GM12878 (cell line): ENCODE measurements at regions not wholly inside any gene's neighbourhood (a gene's known extent, or its start where the extent isn't known, plus 50 kb on each side); places are given as distances from the start of the nearest gene placed in this dataset.
A peak's percentile ranks its signal among the peaks of the same experiment; 100 is the strongest.

Source experiments
- ATAC-seq: fragments of 200-7000 bp; cut with Tn5 transposase; 3 replicates; pipeline ENCODE4 v1.9.1; 2020; ENCODE audit warnings: mild to moderate bottlenecking, moderate library complexity
- BruUV-seq: library from RNA; stranded (reverse); fragments of 400-500 nt; replicated peaks from 2 replicates; lab custom pipeline; 2021; lab: Mats Ljungman, UMichigan
- CTCF ChIA-PET: fragments of 300-600 bp; sonication (Branson Sonifier 250); formaldehyde crosslinking; extraction: SDS; loops from one replicate; lab custom pipeline; 2021; ENCODE audit warnings: inconsistent platforms; lab: Yijun Ruan, JAX
- POLR2A ChIA-PET: fragments of 350-600 bp; formaldehyde crosslinking; extraction: SDS; loops from one replicate; lab custom pipeline; 2021; ENCODE audit warnings: inconsistent platforms; lab: Charles Lee
- RAD21 ChIA-PET: fragments of 300-600 bp; sonication (Branson Sonifier 250); formaldehyde crosslinking; loops from one replicate; lab custom pipeline; 2023; ENCODE audit warnings: antibody characterized with exemption; ENCODE audit not compliant: unreplicated experiment; lab: Charles Lee
- SMC1A ChIA-PET: fragments of 300-600 bp; sonication (Branson Sonifier 250); formaldehyde crosslinking; loops from one replicate; lab custom pipeline; 2023; ENCODE audit not compliant: unreplicated experiment, uncharacterized antibody; lab: Charles Lee
- DNase-seq: peaks from one replicate; pipeline ENCODE4 v3.0.0-alpha.2; 2011; ENCODE audit warnings: low read depth, low spot score
- FAIRE-seq: peaks from 3 replicates; lab custom pipeline; 2011; peaks lifted over from hg19 to GRCh38; lab: Jason Lieb, UNC
- H2AFZ ChIP-seq: 2 replicates; pipeline ENCODE4 v1.6.0; 2011; ENCODE audit warnings: low read depth, low read length, control low read depth; ENCODE audit not compliant: control insufficient read depth
- H3K27ac ChIP-seq: 2 replicates; pipeline ENCODE4 v1.5.1; 2011; ENCODE audit warnings: control low read depth; ENCODE audit not compliant: control insufficient read depth, insufficient read depth
- H3K27me3 ChIP-seq, 2 experiments: replicated peaks in 1 of 2; 2 replicates each; pipeline versions ENCODE4 v1.6.0 to v1.6.1; 2011; ENCODE audit warnings: low read length in 1 of 2; ENCODE audit not compliant: control insufficient read depth in 2 of 2, insufficient read depth in 2 of 2
- H3K36me3 ChIP-seq, 2 experiments: 2 replicates each; pipeline ENCODE4 v1.5.1; 2011; ENCODE audit warnings: low read length in 1 of 2; ENCODE audit not compliant: control insufficient read depth in 2 of 2, insufficient read depth in 2 of 2
- H3K4me1 ChIP-seq: 2 replicates; pipeline ENCODE4 v1.6.1; 2011; ENCODE audit warnings: mild to moderate bottlenecking, low read length, moderate library complexity, mixed read lengths; ENCODE audit not compliant: control insufficient read depth, insufficient read depth
- H3K4me2 ChIP-seq: 2 replicates; pipeline ENCODE4 v1.6.0; 2011; ENCODE audit warnings: control low read depth; ENCODE audit not compliant: control insufficient read depth, insufficient read depth
- H3K4me3 ChIP-seq: fragments of 200-600 bp; sonication (generic); 2 replicates; pipeline ENCODE4 v1.5.1; 2016
- H3K79me2 ChIP-seq: 2 replicates; pipeline ENCODE4 v1.6.0; 2011; ENCODE audit warnings: low read length; ENCODE audit not compliant: control insufficient read depth, insufficient read depth
- H3K9ac ChIP-seq: 2 replicates; pipeline ENCODE4 v1.8.0; 2011; ENCODE audit warnings: low read length, control low read depth, mixed read lengths; ENCODE audit not compliant: control insufficient read depth, insufficient read depth
- H3K9me3 ChIP-seq: replicated peaks from 3 replicates; pipeline ENCODE4 v1.5.1; 2011; ENCODE audit warnings: mild to moderate bottlenecking, low read length; ENCODE audit not compliant: control insufficient read depth, insufficient read depth
- H4K20me1 ChIP-seq: 2 replicates; pipeline ENCODE4 v1.6.0; 2011; ENCODE audit not compliant: control insufficient read depth, insufficient read depth
- ATF7 ChIP-seq: fragments of 450-650 bp; IDR thresholded peaks from 2 replicates; pipeline ENCODE4 v1.6.1; 2016; ENCODE audit warnings: low read depth, mild to moderate bottlenecking
- CBX3 ChIP-seq: fragments of 200-600 bp; sonication (generic); IDR thresholded peaks from 2 replicates; pipeline ENCODE4 v1.6.1; 2016; ENCODE audit warnings: low read depth, borderline replicate concordance
- CHD2 ChIP-seq: IDR thresholded peaks from 2 replicates; pipeline ENCODE4 v1.6.1; 2011; ENCODE audit warnings: low read depth, low read length, improper control_type of control experiment, borderline replicate concordance
- FOXK2 ChIP-seq: fragments of 450-650 bp; IDR thresholded peaks from 2 replicates; pipeline ENCODE4 v1.6.1; 2017; ENCODE audit warnings: mild to moderate bottlenecking, moderate library complexity
- MEF2A ChIP-seq: IDR thresholded peaks from 2 replicates; pipeline ENCODE4 v1.6.1; 2011; ENCODE audit warnings: low read depth, mild to moderate bottlenecking, low read length, moderate library complexity; ENCODE audit not compliant: insufficient read depth
- NFYB ChIP-seq: IDR thresholded peaks from 2 replicates; pipeline ENCODE4 v1.6.1; 2011; ENCODE audit warnings: low read depth, mild to moderate bottlenecking, low read length, improper control_type of control experiment, moderate library complexity; ENCODE audit not compliant: insufficient read depth
- NR2C1 ChIP-seq: fragments of 450-650 bp; IDR thresholded peaks from 2 replicates; pipeline ENCODE4 v1.6.1; 2017; ENCODE audit warnings: antibody characterized with exemption, mild to moderate bottlenecking, moderate library complexity
- RELA ChIP-seq: fragments of 450-650 bp; IDR thresholded peaks from 2 replicates; pipeline ENCODE4 v1.8.0; 2014; ENCODE audit warnings: borderline replicate concordance; ENCODE audit not compliant: partially characterized antibody
- SMAD1 ChIP-seq: fragments of 450-650 bp; IDR thresholded peaks from 2 replicates; pipeline ENCODE4 v1.6.1; 2018; ENCODE audit warnings: mild to moderate bottlenecking, low read depth; ENCODE audit not compliant: partially characterized antibody
- STAT1 ChIP-seq: fragments of 450-650 bp; conservative IDR thresholded peaks from 2 replicates; pipeline ENCODE4 v1.6.1; 2014; ENCODE audit warnings: antibody characterized with exemption, mild to moderate bottlenecking
- STAT3 ChIP-seq: IDR thresholded peaks from 2 replicates; pipeline ENCODE4 v1.6.1; 2011; ENCODE audit warnings: low read depth, low read length, improper control_type of control experiment
- SUPT20H ChIP-seq: IDR thresholded peaks from 2 replicates; pipeline ENCODE4 v1.6.1; 2011; ENCODE audit warnings: low read depth, mild to moderate bottlenecking, low read length, moderate library complexity, borderline replicate concordance; ENCODE audit not compliant: control insufficient read depth
- TCF12 ChIP-seq: IDR thresholded peaks from 2 replicates; pipeline ENCODE4 v1.6.1; 2011; ENCODE audit warnings: low read depth, mild to moderate bottlenecking, low read length
- ZBTB4 ChIP-seq: fragments of 450-650 bp; formaldehyde crosslinking; IDR thresholded peaks from 2 replicates; pipeline ENCODE4 v1.4.0; 2022; ENCODE audit warnings: mild to moderate bottlenecking, moderate library complexity
- WGBS: methylation state at CpG from one replicate; pipeline ENCODE4 v1.1.6; 2016; ENCODE audit warnings: low lambda C conversion rate; ENCODE audit not compliant: insufficient replicate concordance, insufficient coverage; ENCODE audit errors: missing lambda C conversion rate; 5-methylcytosine and 5-hydroxymethylcytosine counted together
- in situ Hi-C: fragments of 300-500 bp; cut with MboI; formaldehyde crosslinking; loops from 9 replicates; pipeline ENCODE4 v1.14.3; 2018; ENCODE audit warnings: mixed read lengths
- intact Hi-C: fragments of 100-400 bp; cut with micrococcal nuclease; formaldehyde crosslinking; loops from one replicate; pipeline ENCODE4 v1.14.2; 2022; ENCODE audit not compliant: unreplicated experiment

- DNase-seq (no peak), FAIRE-seq (no peak), ATAC-seq (0 out of 3 replicates have a peak, but pooled peaks have one; percentile 5)
- H3K4me1 ChIP-seq: peaks cover 26% of the 10 kb centered on the region
- no peaks in the 10 kb centered on the region for H3K9me3 ChIP-seq
- ChIA-PET POLR2A (no interaction called here), SMC1A (interaction anchor here (0.6 to 0.7 kb wide), 3 partner anchors 8 to 257 kb away, joined by 3 read pairs; no protein-coding TSS in a partner anchor), CTCF (no interaction called here), RAD21 (no interaction called here)
- no peak overlapping the region for H3K27ac ChIP-seq
- H3K4me3 ChIP-seq: no peak overlapping the region
- 76% methylated on average over 7 of the region's 7 CpGs for WGBS
- no peak overlapping the region for H3K4me2 ChIP-seq
- in situ Hi-C loops: no loop called here
- TF ChIP-seq SUPT20H: no peak
- TF ChIP-seq RELA: no peak
- H4K20me1 ChIP-seq: peaks cover 10% of the 10 kb centered on the region
- no peak overlapping the region for H3K9ac ChIP-seq
- H3K36me3 ChIP-seq: peaks cover 0 to 8% of the 10 kb centered on the region in 2 experiments; a peak in 3 of 4 replicates
- peaks cover 53% of the 10 kb centered on the region for H3K79me2 ChIP-seq
- BruUV-seq: no TSS peak
- H2AFZ ChIP-seq: no peak overlapping the region
- H3K27me3 ChIP-seq: no peaks in the 10 kb centered on the region
- intact Hi-C loops: loop anchor here (10.0 kb wide), 1 partner anchor 318 kb away; no protein-coding TSS in a partner anchor
Measured at GRCh38 chr3:72436863-72437592, 411.2 kb downstream of the SHQ1 start.

GRCh38 chr3:72434296-72434695, 413.9 kb downstream of the SHQ1 start:
- FAIRE-seq: no peak

More at GRCh38 chr3:72434296-72434695, 413.9 kb downstream of the SHQ1 start:
- POLR2A ChIA-PET: no interaction called here
- in situ Hi-C loops: no loop called here
- CTCF ChIA-PET: no interaction called here
- H3K4me3 ChIP-seq: no peak overlapping the region
- 63% methylated on average over 1 of the region's 1 CpG for WGBS
- peaks cover 39% of the 10 kb centered on the region for H3K79me2 ChIP-seq
- TF ChIP-seq SMAD1: no peak
- TF ChIP-seq NR2C1: no peak
- no peak for TF ChIP-seq STAT1
- no peak for TF ChIP-seq CBX3
- TF ChIP-seq NFYB: no peak
- no peak for TF ChIP-seq FOXK2
- TF ChIP-seq ZBTB4 (CRISPR knock-in tag): no peak
- TF ChIP-seq TCF12: no peak
- TF ChIP-seq ATF7: no peak
- TF ChIP-seq MEF2A: no peak
- no peak for TF ChIP-seq STAT3
- TF ChIP-seq CHD2: no peak
- peaks cover 12% of the 10 kb centered on the region; the same call in 1 of the 2 replicates for H3K4me1 ChIP-seq
- H3K9ac ChIP-seq: no peak overlapping the region
- H3K27me3 ChIP-seq: no peaks in the 10 kb centered on the region
- H3K9me3 ChIP-seq: no peaks in the 10 kb centered on the region
- SMC1A ChIA-PET: no interaction called here
- H3K36me3 ChIP-seq: peaks cover 0 to 8% of the 10 kb centered on the region in 2 experiments; a peak in 3 of 4 replicates
- BruUV-seq: no TSS peak
- RAD21 ChIA-PET: no interaction called here
- no peak for DNase-seq
- peaks cover 7% of the 10 kb centered on the region for H4K20me1 ChIP-seq
- intact Hi-C loops: loop anchor here (10.0 kb wide), 1 partner anchor 321 kb away; no protein-coding TSS in a partner anchor
- no peak overlapping the region for H2AFZ ChIP-seq
- H3K27ac ChIP-seq: no peak overlapping the region
- H3K4me2 ChIP-seq: no peak overlapping the region
- no peak for ATAC-seq
